ENCODE measurements at regions not wholly inside any gene's neighbourhood (a gene's known extent, or its start where the extent isn't known, plus 50 kb on each side); places are given as distances from the start of the nearest gene placed in this dataset.

DNA sequence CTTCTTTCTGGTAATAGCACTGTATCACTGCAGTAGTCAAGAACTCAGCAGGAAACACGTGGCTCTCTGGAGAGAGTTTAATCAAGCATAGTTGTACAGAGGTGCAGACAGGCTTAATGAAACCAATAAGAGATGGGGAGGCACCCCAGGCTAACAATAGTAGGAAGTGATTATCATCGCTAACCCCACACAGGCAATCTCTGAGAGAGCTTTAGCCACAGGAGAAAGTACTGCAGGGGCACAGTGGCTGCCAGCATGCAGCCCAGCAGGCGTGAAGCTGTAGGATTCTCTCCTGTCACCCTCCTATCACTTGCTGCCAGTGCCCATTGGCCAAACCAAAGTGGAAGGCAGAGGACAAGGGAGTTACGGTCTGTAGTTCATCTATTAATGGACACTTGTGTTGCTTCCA is 450.0 kb upstream of the RASGEF1B start:
- no peak for DNase-seq

DNA sequence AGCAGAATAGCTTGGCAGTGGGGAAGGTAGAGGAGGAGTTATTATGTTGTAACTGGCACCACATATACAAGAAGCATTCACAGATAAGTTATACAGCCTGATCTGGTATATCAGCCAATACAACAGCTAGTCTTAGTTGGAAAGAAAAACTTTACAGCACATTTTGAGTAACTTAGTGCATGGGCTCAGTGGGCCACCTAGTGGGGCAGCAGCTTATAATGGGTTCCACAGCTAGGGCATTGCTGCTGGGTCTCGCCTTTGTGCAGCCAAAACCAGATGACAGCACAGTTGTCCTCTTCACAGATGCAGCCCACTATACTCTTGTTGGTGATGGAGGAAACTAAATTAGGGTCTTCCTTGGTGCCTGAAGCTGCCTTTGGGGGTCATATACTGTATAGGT is 448.1 kb upstream of the RASGEF1B start:
- DNase-seq = no peak

DNA sequence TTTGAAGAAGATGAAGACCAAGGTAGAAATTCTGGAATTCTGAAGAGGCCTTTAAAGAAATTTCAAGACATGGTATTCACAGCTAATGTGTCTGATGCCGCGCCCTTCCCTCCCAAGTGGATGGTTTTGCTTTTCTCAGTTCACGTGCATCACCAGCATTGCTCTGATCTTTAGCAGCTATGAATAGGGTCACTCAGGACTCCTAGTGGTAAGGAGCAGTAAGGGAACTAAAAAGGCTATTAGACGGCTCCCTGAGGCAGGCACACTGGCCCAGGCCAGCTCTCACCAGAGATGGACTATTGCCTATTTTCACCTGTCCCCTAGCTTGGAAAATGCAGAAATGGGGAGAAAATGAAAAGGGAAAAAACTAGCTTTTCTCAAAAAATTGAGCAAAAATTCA is 447.5 kb upstream of the RASGEF1B start:
- DNase-seq = no peak

DNA sequence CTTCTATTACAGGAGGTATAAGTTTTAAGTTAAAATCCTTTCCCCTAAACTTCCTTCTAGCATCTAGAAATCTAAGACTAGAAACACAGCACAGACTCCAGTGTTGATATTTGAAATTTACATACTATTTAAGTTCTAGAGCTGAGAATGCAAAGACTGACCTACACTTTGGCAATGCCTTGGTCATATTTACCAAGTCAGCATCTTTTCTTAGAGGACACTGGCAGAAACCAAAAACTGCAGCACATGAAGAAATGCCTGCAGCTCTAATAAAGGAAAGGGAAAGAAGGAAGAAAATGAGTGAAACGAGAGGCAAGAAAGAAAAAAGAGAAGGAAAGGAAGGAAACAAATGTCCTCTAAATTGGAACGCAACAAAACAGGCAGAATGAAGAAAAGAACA is 443.7 kb upstream of the RASGEF1B start:
- DNase-seq = no peak

DNA sequence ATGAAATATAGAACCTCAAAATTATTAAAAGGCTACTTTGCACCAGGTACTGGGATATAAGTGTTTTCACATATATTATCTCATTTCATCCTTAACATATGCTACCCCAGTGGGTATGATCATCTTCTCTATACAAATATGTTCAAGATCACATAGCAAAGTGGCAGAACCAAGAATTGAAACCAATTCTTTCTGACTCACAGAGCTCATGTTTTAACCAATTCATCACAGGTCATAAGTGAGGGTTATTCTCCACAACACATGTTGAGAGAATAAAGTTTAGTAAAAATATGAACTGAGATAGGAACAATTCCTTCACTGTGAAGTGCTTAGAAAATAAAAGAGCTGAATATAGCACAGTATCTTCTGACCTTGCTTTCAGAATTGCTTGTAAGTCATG is 442.9 kb upstream of the RASGEF1B start:
- DNase-seq = no peak

DNA sequence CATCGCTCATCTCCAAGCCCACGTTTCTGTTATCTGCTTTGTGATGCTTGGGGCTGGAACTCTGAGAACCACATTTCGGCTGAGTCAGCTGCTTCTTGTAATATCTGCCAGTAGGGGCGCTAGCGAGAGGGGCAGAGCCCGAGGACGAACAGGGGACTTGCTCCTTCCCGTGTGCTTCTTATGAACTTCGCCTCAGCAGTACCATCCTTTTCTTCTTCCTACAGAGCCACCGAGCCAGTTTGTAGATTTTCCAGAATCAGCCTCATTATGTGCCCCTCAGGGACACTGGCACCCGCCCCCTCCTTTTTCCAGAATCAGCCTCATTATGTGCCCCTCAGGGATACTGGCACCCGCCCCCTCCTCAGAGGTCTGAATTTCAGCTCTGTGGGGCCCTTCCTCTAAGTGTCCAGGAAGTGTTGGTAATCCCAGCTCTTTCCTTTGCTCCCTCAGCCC is 441.7 kb upstream of the RASGEF1B start:
- DNase-seq = peak; percentile 46

DNA sequence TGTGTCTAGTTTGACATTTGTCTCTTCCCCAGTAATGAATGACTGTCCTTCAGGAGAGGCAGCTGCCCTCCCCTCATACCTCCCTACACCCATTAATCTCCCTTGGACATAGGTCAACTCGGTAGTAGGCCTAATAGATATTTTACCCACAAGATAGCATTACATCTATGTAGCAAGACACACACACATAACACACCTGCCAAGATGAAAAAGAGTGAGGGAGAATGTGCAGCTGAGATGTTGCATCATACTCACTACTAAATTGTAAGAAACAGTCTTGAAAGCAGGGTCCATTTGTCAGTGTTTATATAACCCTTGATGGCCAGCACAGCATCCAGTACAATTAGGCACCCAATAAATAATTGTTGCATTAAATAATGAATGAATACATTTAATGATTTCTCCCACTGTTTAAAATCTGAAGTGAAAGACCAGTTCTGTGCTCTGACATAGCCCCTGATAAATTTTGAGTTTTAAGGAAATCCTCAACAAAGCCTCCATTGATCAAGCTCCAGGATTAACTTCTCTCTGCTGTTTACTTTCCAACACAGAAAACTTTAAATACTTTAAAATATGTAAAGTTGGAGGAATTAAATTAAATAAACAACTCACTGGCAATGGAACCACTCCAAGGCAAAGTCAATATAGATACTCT is 440.8 kb upstream of the RASGEF1B start:
- no peak for DNase-seq

DNA sequence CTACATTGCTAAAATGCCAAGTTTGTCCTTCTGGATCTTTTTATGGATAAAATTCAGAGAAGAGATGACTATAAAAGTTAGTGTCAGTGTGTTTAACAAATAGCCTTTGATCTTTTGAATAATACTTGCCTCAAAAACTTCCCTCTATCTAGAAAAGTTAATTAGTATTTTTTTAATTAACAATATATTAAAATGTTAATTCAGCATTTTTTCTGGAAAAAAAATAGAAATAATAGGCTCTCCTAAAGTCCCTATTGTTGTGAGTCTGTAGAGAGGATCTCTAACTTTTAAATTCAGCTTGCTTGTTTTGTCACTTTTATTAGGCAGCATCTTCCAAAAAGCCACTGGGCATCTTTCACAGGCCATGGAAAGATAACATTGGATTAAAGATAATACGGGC is 435.2 kb upstream of the RASGEF1B start:
- DNase-seq = no peak

DNA sequence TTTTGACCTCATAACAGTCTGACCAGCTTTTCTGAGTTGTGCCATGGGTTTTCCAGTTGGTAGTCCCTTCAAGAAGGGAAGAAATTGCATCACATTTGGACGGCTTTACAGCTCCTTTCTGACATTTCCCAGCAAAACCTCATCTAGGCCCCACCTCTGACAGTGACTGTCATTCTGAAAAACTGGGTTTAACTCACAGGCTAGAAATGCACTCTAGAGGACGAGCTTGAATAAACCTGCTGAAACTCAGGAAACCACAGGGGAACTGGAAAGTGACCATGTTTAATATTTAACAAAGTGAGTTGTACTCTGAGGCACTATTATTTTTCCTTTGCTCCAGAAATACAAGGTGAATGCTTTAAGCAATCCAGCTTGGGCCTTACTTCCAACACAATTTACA is 434.3 kb upstream of the RASGEF1B start:
- no peak for DNase-seq

DNA sequence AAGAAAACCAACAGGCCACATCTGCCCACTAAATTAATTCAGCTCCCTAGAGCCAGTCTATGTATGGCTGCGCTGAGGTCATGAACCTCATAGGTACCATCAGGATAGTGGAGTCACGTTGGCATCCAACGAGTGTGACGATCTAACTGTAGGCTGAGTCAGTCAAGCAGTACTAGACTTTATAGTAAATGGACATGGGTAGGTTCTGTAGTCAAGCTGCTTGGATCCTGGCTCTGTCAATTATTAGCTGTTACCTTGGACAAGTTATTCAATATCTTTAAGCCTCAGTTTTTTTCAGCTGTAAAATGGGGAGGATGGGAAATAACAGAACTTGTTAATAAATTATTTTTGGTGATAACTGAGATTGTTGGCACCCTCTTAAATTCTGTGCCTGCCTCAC is 432.4 kb upstream of the RASGEF1B start:
- no peak for DNase-seq

DNA sequence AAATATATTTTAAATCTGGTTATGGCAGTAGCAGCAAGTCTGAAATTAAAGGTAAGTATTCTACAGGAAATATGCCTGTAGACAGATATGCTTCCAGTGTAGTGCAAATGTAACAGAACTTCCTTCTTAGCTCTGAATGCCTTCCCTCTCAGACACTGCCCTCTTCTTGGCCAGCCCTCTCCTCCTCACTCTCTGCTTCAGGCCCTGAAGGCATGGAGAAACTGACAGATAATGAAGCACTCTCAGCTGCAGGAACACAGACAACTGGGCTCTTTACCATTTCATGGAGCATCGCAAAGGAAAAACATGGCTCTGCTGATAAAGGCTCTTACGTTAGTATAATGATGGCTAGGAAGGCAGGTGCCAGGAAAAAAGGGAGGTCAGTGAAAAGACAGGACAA is 431.5 kb upstream of the RASGEF1B start:
- DNase-seq = no peak

DNA sequence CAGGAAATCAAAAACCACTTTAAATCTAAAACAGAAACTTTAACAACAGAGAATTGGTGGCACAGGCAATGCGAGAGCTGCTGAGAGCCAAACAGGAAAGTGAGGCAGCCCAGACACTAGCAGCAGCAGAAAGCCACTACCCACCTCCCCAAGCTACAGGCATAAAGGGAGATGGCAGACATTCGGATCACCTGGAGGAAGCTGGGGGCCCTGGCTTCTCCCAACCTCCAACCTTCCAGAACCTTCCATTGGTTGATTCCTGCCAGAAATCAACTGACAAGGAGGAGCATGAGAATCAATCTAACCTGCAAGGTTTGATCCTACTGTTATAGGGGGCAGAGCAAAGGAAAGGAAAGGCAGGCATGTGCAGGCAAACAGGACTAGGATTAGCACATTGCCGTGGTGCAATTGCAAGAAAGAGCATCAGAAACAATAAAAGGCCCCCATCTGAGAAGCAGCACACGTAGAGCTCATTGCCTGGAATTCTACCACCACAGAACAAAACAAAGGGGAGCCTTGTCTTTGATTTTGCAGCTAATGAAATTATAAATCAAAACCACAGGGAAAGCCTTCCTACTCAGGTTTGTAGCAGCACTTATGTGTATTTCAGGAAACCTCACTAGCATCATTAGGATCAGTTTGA is 427.3 kb upstream of the RASGEF1B start:
- DNase-seq = no peak

DNA sequence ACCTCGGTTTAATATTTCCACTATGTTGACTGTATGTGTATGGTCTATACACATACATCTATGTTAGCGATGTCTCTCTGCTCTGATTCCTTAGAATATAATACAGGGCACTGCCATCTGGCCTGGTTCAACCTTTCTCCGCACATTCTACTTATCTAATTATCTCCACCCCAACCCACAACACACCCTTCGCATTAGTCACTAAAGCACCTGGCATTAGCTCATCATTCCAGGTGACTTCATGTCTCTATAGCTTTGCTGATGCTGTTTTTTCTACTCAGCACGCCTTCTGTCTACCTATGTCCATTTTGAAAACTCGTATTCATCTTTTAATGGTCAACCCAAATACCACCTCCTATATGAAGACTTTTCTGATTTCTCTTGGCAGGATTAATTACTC is 425.2 kb upstream of the RASGEF1B start:
- no peak for DNase-seq

DNA sequence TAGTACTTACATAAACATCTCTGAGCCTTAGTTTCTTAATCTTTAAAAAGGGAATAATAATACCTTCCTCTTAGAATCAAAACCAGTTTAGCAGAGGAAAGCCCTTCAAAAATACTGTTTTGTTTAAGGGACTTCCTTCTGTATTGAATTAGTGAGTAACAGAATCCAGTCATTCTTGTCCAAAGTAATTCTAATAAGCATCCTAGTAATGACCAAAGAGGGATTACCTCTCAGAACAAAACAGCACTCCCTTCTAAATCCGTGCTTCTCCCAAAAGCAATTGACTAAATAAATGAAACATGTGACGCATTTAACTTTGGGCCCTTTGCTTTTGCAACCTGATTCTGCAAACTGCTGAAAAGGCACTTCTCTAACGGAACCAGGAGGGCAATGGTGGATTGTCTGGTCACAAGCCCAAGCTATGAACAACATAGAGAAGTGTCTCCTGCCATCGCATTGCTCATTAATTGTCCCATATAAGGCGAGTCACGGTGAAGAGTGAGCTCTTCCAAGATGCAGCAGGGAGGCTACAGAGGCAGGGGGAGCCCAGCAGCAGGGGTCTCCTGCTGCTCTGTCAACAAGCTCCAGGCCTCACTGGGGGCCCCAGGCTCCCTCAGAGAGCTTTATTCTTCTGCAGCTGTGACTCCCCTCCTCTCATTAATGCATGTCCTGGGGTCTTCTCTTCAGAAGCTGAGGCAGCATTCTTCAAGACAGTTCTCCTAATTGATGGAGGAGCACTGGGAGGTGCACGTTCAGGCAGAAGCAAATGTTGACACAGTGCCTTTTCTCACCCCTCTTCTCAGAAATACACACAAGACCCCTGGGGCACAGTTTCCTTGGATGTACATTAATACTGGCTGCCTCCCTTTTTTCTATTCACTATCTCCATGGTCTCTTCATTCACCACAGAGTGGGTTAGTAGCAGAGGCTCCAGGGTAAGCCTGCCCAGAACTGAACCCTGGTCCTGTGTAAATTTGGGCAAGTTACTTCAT is 419.6 kb upstream of the RASGEF1B start:
- DNase-seq = no peak

DNA sequence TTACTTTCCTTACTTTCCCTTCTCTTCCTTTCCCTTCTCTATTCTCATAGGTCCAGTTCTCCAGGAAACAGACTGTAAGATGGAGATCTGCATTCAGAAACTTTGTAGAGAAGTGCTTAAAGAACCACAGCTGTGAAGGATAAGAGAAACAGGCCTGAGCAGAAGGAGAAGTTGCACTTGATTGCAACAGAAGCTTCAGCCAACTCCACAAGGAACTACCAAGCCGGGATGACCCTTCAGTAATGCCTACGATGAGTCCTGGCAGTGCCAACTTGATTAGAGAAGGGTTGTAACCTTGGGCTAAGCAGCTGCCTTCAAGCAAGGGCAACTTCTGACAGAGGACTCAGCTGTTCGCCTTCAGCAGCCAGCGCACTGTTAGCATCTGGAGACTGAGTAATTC is 413.3 kb upstream of the RASGEF1B start:
- DNase-seq = no peak

DNA sequence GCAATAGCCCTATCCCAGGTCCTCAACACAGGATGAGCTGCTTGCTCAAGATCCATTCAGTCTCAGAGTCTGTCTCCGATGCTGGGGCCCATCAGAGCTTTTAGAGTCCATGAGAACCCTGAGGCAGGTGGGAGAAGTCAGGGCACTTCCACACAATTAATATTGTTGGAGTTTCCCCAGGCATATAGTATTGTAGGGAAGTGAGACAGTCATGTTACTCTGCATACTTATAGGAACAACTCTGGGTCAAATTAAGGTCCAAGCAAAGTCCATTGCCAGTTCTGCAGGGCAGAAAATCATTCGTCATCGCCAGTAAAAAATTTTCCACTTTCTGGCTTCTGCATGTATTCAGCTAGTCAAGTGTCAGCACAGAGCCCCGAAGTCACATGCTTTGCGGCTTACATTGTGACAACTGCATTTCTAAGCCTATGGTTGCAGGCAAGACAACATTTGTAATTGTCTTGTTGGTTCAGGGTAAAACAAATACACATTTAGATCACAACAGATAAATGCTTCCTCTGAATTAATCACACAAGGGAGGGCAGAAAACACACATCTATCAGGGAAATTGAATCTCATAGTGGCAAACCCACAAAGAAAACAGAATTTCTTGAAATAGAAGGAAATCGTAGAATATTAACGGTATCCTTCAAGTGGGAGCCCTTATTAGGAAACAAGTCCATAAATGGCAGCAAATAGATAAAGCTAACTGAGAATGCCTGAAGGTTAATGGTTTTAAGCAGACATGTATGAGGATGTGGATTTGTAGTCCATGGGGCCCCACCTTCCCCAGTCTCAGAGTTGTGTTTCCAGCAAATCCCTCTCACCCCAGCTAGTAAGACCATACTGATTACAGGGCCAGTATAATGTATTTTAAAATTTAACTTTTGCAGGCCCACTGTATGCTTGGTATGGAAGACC is 412.1 kb upstream of the RASGEF1B start:
- DNase-seq = no peak

DNA sequence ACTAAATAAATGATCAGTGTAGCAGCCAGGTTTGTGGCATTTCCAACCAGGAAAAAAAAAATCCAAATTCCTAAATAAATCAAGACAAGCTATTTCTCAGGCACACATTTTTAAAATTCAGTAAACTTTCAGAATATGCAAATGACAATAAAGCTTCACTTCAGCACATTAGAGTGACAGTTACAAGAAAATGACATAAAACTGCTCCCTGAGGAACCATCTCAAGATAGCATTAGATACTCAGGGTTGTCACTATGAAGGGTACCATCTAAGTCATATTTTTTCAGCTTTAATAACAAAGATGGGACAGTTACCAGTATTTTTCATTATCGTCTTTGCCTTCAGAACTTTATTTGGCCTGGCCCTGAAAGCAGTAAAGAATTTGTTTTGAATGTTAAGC is 411.3 kb upstream of the RASGEF1B start:
- DNase-seq = no peak

DNA sequence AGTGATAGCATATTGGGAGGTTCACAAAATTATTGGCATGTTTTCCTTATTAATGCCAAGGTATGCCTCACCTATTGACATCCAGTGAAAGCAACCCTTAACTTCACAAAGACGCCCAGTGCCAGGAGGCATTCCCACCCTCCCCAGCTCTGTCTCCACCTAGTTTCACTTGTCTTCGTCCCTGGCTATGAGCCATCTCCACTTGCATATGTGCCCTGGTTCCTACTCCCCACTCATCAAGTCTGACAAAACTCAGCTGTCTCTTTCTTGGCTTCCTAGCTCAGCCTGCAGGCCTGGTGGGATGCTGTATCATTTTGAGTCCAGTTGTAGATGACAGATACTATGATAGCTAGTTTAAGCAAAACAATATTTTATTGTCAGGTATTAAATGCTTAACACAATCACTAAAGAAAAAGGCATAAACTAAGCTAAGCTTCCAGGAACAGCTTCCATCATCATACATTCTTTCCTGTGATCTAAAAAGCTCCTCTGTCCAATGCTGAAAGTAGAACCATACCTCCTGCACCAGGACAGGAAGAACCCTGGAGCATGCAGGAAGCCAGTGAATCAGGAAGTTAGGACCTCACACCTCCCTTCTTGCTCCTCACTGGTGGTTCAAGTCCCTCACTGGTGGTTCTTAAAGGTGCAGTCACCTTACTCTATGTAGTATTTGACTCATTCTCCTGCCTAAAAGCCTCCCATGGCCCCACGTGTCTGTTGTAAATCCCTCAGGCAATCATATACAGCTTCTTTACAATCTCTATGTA is 410.3 kb upstream of the RASGEF1B start:
- no peak for DNase-seq

DNA sequence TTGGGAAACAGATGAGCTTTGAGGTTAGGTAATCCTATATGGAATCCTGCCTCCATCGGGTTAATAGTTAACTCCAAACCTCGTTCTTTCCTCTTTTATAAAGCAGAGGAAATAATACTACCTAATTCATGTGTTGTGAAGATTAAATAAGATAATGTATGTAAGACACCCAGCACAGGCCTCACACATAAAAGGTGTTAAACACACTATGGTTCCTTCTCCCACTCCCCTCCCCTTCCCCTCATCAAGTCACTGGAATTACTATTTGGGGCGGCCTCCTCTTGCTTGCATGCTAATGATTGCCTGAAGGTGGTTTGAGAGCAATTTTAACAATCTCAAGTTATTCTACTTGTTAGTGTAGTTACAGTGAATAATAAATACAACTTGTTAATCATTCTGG is 404.4 kb upstream of the RASGEF1B start:
- DNase-seq = no peak

DNA sequence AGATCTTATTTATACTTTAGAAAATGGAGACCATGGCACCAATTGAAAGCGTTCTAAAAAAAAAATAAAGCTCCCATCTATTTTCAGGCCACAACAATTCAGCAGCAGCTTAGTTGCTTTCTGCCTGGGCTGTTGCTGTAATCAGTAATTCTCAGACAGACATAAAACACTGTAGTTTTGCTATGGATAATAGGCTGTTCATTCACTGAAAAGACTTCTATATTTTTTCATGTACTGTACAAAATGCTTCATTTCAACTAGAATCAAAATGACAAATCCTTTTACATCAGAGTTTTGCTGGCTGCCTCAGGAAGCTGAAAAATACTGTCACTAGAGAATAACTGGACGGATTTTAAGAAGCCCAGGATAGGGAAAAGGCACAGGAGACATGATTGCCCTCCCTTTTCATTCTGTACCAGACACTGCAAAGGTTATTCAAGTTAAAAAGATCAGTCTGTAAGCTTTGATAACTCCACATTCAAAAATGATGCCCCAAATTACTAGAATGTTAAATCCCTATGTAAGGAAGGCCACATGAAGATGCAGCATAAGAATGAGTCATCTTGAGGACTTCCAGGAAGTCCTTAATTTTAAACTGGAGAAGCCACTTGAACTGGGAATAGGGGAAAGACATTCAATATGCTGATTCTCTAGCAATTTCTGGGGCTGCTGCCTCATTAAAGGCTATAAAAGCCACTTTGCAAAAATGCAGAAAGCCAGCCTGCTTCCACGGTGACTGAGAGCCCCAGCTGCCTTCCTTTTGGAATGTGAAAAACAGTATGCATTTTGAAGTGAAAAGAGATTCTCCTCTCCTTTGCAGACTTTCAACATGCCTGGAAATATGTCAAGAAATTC is 403.2 kb upstream of the RASGEF1B start:
- no peak for DNase-seq

DNA sequence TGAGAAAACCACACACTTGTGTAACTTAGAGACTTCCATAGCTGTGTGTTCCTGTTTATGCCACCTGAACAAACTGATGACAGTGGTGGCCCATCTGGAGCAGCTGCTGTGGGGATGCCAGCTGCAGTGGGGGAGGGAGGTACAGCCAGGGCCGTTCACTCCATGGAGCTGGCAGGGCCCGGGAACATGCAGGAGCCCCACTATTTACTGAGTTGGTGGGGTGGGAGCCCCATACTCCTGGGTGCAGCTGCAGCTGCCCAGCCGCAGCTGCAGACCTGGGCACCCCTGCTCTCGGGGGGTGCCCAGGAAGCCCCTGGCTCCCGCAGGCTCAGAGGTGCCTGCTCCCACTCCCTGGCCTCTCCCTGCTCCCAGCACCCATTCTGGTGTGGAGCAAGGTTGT is 398.6 kb upstream of the RASGEF1B start:
- no peak for DNase-seq

All from NCI-H1048 (cell line).